GM13976 (cell line): ENCODE measurements at regions not wholly inside any gene's neighbourhood (a gene's known extent, or its start where the extent isn't known, plus 50 kb on each side); places are given as distances from the start of the nearest gene placed in this dataset.

Experiments
- DNase-seq: peaks from one replicate; pipeline ENCODE4 v3.0.0; 2012; ENCODE audit warnings: low spot score
- CTCF ChIP-seq: IDR thresholded peaks from 2 replicates; pipeline ENCODE4 v1.5.1; 2012; ENCODE audit warnings: borderline replicate concordance, mild to moderate bottlenecking; ENCODE audit not compliant: insufficient read depth; ENCODE audit errors: extremely low read depth, missing control alignments, control extremely low read depth
- in situ Hi-C: fragments of 300-500 bp; cut with MboI; formaldehyde crosslinking; loops from one replicate; pipeline ENCODE4 v1.12.0; 2022; ENCODE audit warnings: low sequenced_read_pairs, mixed read lengths, inconsistent platforms; ENCODE audit not compliant: unreplicated experiment

GRCh38 chr4:107388736-107389274 is 331.2 kb downstream of the PAPSS1 start:
- no peak for DNase-seq
- no peak for TF ChIP-seq CTCF
- in situ Hi-C loops: no loop called here

- in situ Hi-C loops: no loop called here
- no peak for DNase-seq
- TF ChIP-seq CTCF: no peak
Measured at GRCh38 chr4:107380836-107381438, 339.1 kb downstream of the PAPSS1 start.

GRCh38 chr4:107380190-107380589 is 339.8 kb downstream of the PAPSS1 start:
- in situ Hi-C loops: no loop called here
- no peak for DNase-seq
- no peak for TF ChIP-seq CTCF

DNA sequence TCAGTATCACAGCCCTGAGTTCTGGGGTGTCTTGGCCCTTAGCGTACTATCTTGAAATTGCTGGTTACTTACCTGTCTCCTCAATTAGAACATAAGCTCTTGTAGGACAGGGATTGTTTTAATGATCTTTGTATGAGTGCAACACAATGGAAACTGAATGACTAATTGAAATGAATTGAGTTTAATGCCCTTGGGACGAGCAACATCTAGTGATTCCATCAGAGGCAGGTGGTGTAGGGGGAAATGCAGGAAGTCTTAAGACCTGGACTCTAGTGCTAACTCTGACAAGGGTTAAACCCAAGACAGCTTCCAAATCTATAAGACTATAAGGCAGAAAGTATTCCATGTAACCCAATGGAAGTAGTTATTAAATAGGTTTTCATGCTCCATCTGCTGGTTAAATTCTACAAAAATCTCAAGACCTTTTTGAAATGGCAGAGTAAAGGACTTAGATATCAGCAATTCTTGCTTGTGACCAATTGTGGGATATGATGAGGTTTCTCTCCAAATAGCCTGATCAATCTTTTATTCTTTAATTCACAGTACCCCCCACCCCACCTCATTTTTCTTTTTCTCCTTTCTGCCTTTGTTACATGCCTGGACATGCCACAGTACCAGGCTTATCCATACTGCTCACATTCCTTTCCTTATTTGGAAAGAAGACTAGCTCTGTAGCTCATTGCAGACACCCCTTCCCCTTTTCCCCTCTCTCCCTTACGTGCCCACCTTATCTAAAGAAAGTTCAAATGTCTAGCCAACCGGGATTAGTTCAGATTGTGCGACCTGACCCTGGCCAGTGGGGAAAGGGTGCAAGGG is 340.8 kb downstream of the PAPSS1 start:
- TF ChIP-seq CTCF: no peak
- in situ Hi-C loops: no loop called here
- no peak for DNase-seq

- DNase-seq: no peak
- in situ Hi-C loops: no loop called here
Measured at GRCh38 chr4:107376293-107376692, 340.2 kb upstream of the DKK2 start.

DNA sequence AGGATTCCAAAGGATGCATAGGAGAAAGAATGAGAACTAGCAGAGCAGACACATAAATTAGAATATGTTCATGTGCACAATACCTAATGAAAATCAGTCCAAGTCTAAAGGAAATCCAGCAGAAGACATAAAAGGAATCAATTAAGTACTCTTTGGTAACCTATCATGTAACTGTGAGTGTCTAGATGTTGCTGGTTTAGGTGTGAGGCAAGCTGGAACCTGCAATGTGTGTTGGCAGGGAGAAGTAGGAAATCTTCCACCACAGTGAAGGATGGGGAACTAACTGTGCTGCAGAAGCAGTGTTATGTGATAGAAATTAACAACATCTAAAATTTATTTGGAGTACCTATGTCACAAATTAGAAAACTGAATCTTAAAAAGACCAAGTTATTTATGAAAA is 330.8 kb upstream of the DKK2 start:
- in situ Hi-C loops: no loop called here
- TF ChIP-seq CTCF: no peak
- no peak for DNase-seq

More at GRCh38 chr4:107376293-107376692, 340.2 kb upstream of the DKK2 start:
- TF ChIP-seq CTCF: no peak
